Cardiac muscle cell (in vitro differentiated cells and primary cell): ENCODE measurements at regions not wholly inside any gene's neighbourhood (a gene's known extent, or its start where the extent isn't known, plus 50 kb on each side); places are given as distances from the start of the nearest gene placed in this dataset.
A peak's percentile ranks its signal among the peaks of the same experiment; 100 is the strongest.

Source experiments
- DNase-seq, 2 donors: peaks; one replicate each; pipeline versions ENCODE4 v3.0.0 to v3.0.0-alpha.2; 2010 to 2017; ENCODE audit warnings: low read depth in 1 of 2, low spot score in 1 of 2
- H3K27ac ChIP-seq: fragments of 200-600 bp; sonication (generic); 2 replicates; pipeline ENCODE4 v1.5.1; 2016
- H3K27me3 ChIP-seq: fragments of 200-600 bp; sonication (generic); 2 replicates; pipeline ENCODE4 v1.6.0; 2016; ENCODE audit warnings: control low read depth
- H3K36me3 ChIP-seq: fragments of 200-600 bp; sonication (generic); 2 replicates; pipeline ENCODE4 v1.5.1; 2016; ENCODE audit warnings: control low read depth
- H3K4me1 ChIP-seq: fragments of 200-600 bp; sonication (generic); 2 replicates; pipeline ENCODE4 v1.8.1; 2017; ENCODE audit warnings: low read depth, mild to moderate bottlenecking, mixed run types
- H3K4me3 ChIP-seq: fragments of 200-600 bp; sonication (generic); 2 replicates; pipeline ENCODE4 v1.5.1; 2016; ENCODE audit warnings: mild to moderate bottlenecking
- H3K9me3 ChIP-seq: fragments of 200-600 bp; sonication (generic); 2 replicates; pipeline ENCODE4 v1.5.1; 2017; ENCODE audit warnings: low read depth, mild to moderate bottlenecking, control low read depth
- TF ChIP-seq, protein P1 (sequence below): IDR thresholded peaks from 2 replicates; pipeline ENCODE4 v1.5.1; 2012; ENCODE audit warnings: low read depth, mild to moderate bottlenecking, low read length

DNA sequence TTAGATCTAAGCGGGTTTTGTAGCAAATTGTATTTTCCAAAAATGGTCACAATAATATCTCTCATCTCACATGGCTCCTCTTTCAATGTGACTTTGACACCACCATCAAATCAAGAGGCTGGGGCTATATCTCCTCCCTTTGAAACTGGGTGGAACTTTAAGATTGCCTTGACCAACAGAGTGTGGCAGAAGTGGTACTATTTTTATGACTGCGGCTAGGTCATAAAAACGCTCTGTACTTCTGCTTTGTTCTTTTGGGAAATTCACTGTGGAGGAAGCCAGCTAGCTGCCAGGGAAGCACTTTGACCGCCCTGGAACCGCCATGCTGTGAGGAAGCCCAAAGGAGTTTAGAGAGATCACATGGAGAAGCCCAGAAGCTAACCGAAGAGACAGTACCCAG is 50.7 kb upstream of the ACOT11 start:
- no peak overlapping the region for H3K27ac ChIP-seq
- H3K4me1 ChIP-seq = no peaks in the 10 kb centered on the region
- H3K27me3 ChIP-seq = no peaks in the 10 kb centered on the region
- no peaks in the 10 kb centered on the region for H3K9me3 ChIP-seq
- TF ChIP-seq, protein P1, sequence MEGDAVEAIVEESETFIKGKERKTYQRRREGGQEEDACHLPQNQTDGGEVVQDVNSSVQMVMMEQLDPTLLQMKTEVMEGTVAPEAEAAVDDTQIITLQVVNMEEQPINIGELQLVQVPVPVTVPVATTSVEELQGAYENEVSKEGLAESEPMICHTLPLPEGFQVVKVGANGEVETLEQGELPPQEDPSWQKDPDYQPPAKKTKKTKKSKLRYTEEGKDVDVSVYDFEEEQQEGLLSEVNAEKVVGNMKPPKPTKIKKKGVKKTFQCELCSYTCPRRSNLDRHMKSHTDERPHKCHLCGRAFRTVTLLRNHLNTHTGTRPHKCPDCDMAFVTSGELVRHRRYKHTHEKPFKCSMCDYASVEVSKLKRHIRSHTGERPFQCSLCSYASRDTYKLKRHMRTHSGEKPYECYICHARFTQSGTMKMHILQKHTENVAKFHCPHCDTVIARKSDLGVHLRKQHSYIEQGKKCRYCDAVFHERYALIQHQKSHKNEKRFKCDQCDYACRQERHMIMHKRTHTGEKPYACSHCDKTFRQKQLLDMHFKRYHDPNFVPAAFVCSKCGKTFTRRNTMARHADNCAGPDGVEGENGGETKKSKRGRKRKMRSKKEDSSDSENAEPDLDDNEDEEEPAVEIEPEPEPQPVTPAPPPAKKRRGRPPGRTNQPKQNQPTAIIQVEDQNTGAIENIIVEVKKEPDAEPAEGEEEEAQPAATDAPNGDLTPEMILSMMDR = no peak
- H3K4me3 ChIP-seq = no peak overlapping the region
- DNase-seq = no peak
- no peaks in the 10 kb centered on the region for H3K36me3 ChIP-seq

DNA sequence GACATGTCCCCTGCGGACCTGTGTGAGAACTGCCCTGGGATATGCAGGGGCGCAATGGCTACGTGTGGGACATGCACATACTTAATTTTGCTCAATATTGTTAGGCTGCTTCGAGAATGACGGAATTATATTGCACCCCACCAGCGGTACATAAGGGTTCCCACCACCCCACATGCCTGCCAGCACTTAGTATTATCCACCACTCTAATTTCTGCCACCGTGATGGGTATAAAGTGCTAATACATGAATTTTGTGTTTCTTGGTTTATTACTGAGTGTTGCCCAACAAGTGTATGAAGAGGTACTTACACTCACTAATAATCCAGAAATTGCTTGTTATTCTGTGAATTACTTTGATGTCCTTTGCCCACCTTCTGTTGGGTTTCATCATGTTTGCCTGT is 52.1 kb upstream of the ACOT11 start:
- Histone ChIP-seq H3K4me3 (no peak overlapping the region), H3K4me1 (peaks cover 4% of the 10 kb centered on the region), H3K36me3 (no peaks in the 10 kb centered on the region), H3K27ac (no peak overlapping the region), H3K27me3 (no peaks in the 10 kb centered on the region), H3K9me3 (no peaks in the 10 kb centered on the region)
- TF ChIP-seq, protein P1 = no peak
- DNase-seq = no peak

DNA sequence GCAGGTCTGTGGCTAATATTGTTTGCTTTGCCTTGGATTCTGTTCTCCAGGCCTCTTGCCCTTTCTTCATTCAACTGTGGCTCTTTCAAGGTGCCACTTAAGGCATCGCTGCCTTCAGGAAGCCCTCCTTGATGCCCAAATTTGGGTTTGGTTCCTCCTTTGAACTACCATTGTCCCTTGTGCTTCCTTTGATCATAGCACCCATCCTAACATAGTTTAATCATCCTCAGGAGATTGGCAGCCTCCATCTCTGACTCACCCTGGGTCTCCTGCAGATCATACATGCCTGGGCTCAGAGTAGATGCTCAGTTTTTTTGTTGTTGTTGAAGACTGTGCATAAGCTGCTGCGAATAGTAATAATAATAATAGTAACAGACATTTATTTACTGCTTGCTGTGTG is 54.4 kb upstream of the ACOT11 start:
- Histone ChIP-seq H3K4me1 (peaks cover 10% of the 10 kb centered on the region), H3K36me3 (no peaks in the 10 kb centered on the region), H3K27me3 (no peaks in the 10 kb centered on the region), H3K9me3 (no peaks in the 10 kb centered on the region), H3K4me3 (no peak overlapping the region), H3K27ac (no peak overlapping the region)
- TF ChIP-seq, protein P1 = no peak
- DNase-seq = no peak

DNA sequence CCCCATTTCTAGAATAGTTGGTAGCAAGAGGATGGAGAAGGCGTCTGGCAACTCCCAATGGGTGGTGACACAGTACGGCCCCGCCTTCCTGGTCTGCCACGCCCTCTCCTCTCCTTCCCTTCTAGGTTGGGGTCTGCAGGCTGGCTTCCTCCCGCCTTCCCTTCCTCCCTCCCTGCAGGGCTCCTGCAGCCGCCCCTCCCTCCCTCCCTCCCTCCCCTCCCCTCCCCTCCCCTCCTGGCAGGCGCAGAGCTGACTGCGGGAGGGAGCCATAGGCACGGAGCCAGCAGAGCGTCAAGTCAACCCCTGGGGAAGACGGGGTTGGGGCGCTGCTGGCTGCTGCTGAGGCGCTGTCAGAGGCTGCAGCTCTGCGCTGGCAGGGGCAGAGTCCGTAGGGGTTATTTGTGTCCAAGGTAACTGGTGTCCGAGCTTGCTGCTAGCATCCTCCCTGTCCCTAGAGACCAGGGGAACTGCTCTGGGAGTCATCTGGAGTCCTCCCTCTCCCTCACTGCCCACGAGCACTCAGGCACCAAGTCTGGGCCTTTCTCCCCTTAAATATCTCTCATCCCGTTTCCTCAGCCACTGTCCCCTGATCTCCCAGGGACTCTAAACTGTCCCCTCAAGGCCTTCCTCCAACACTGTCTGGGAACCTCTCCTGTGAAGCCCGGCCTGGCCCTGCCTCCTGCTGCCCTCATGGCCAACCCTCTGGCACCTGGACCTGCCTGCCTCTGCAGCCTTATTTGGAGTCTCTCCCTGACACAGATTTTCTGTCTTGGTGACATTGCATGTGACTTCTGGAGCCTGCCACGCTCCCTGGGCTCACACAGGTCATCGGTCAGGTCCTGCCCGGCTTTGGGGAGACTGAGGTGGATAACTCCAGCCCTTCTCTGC is 57.4 kb upstream of the ACOT11 start:
- Histone ChIP-seq H3K27me3 (no peaks in the 10 kb centered on the region), H3K27ac (peak overlapping the region; percentile 30), H3K36me3 (no peaks in the 10 kb centered on the region), H3K4me3 (no peak overlapping the region), H3K9me3 (no peaks in the 10 kb centered on the region), H3K4me1 (peaks cover 26% of the 10 kb centered on the region)
- TF ChIP-seq, protein P1 = no peak
- peak; percentile 45 to 59 for DNase-seq

DNA sequence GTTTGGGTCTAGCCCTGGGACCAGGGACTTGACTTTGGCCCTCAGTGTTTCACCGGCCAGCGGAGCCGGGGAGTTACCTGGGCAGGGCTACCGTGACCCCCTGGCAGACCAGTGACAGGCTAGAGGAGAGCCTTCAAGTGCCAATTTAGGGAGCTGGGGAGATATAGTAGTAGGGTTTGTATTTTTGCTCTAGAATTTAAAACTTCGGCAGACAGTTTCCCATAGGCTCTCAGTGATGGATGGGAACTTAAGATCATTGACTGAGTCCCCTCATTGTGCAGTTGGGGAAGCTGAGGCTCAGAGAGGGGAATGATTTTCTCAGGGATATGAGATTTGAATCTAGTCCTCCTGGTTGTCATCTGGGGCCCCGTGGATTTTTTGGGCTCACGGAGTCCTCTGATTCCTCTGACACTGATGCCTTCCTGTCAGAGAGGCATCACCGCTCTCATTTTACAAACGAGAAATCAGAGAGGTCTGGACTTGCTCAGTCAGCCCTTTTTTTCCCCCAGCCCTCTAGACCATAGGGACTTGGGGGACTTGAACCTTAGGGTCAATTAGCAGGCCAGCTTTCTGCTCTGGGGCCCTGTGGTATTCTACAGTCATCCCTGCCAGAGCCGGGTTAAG is 58.3 kb upstream of the ACOT11 start:
- H3K4me1 ChIP-seq = peaks cover 26% of the 10 kb centered on the region
- no peaks in the 10 kb centered on the region for H3K36me3 ChIP-seq
- TF ChIP-seq, protein P1 = no peak
- DNase-seq = no peak
- no peaks in the 10 kb centered on the region for H3K27me3 ChIP-seq
- H3K4me3 ChIP-seq = no peak overlapping the region
- H3K27ac ChIP-seq = no peak overlapping the region
- H3K9me3 ChIP-seq = no peaks in the 10 kb centered on the region
